Liver (tissue), 7 donors: ENCODE measurements at regions not wholly inside any gene's neighbourhood (a gene's known extent, or its start where the extent isn't known, plus 50 kb on each side); places are given as distances from the start of the nearest gene placed in this dataset.

Experiments
- DNase-seq: peaks from one replicate; pipeline ENCODE4 v3.0.0-alpha.2; 2017; ENCODE audit warnings: low spot score
- H3K27ac ChIP-seq, 2 donors: one replicate each; pipeline ENCODE4 v1.7.0; 2013; ENCODE audit warnings: inconsistent platforms in 2 of 2, low read length in 2 of 2, control low read depth in 1 of 2, low read depth in 1 of 2, mild to moderate bottlenecking in 1 of 2
- H3K27me3 ChIP-seq, 4 donors: one replicate each; pipeline versions ENCODE4 v1.6.1 to v1.7.0; 2013; ENCODE audit warnings: low read length in 3 of 4, inconsistent platforms in 1 of 4, mild to moderate bottlenecking in 1 of 4, moderate library complexity in 1 of 4; ENCODE audit not compliant: control insufficient read depth in 4 of 4, insufficient read depth in 4 of 4
- H3K36me3 ChIP-seq, 4 donors: one replicate each; pipeline versions ENCODE4 v1.6.1 to v1.7.0; 2013; ENCODE audit warnings: low read length in 3 of 4, mild to moderate bottlenecking in 3 of 4, low read depth in 1 of 4, moderate library complexity in 1 of 4; ENCODE audit not compliant: control insufficient read depth in 4 of 4, insufficient read depth in 3 of 4
- H3K4me1 ChIP-seq, 4 donors: one replicate each; pipeline versions ENCODE4 v1.6.1 to v1.7.0; 2013; ENCODE audit warnings: low read length in 3 of 4, mild to moderate bottlenecking in 3 of 4, moderate library complexity in 1 of 4; ENCODE audit not compliant: control insufficient read depth in 4 of 4, insufficient read depth in 4 of 4
- H3K4me3 ChIP-seq, 3 donors: one replicate each; pipeline versions ENCODE4 v1.6.1 to v1.7.0; 2013; ENCODE audit warnings: low read length in 3 of 3, control low read depth in 1 of 3, low read depth in 1 of 3, mild to moderate bottlenecking in 1 of 3
- H3K9ac ChIP-seq, 2 donors: one replicate each; pipeline ENCODE4 v1.7.0; 2013; ENCODE audit warnings: low read length in 2 of 2, mild to moderate bottlenecking in 2 of 2, moderate library complexity in 2 of 2, control low read depth in 1 of 2, low read depth in 1 of 2
- H3K9me3 ChIP-seq, 4 donors: one replicate each; pipeline versions ENCODE4 v1.6.1 to v1.7.0; 2013; ENCODE audit warnings: low read length in 3 of 4; ENCODE audit not compliant: control insufficient read depth in 4 of 4
- EGR1 ChIP-seq, 2 donors: IDR thresholded peaks; 2 replicates each; pipeline ENCODE4 v1.6.1; 2016 to 2018; ENCODE audit warnings: antibody characterized with exemption in 2 of 2, low read depth in 2 of 2
- FOXA2 ChIP-seq: IDR thresholded peaks from 2 replicates; pipeline ENCODE4 v1.6.1; 2016; ENCODE audit warnings: antibody characterized with exemption
- GABPA ChIP-seq, 2 donors: IDR thresholded peaks in 1 of 2; conservative IDR thresholded peaks in 1 of 2; 2 replicates each; pipeline ENCODE4 v1.6.1; 2016; ENCODE audit warnings: antibody characterized with exemption in 2 of 2, mild to moderate bottlenecking in 1 of 2, moderate library complexity in 1 of 2
- HNF4A ChIP-seq, 2 donors: conservative IDR thresholded peaks; 2 replicates each; pipeline ENCODE4 v1.6.1; 2016; ENCODE audit warnings: antibody characterized with exemption in 2 of 2, mild to moderate bottlenecking in 2 of 2
- HNF4G ChIP-seq: IDR thresholded peaks from 2 replicates; pipeline ENCODE4 v1.6.1; 2016; ENCODE audit warnings: antibody characterized with exemption
- JUND ChIP-seq, 2 donors: IDR thresholded peaks; 2 replicates each; pipeline ENCODE4 v1.6.1; 2016; ENCODE audit warnings: antibody characterized with exemption in 2 of 2
- MAX ChIP-seq: IDR thresholded peaks from 2 replicates; pipeline ENCODE4 v1.6.1; 2016; ENCODE audit warnings: antibody characterized with exemption
- NR2F2 ChIP-seq: IDR thresholded peaks from 2 replicates; pipeline ENCODE4 v1.6.1; 2016; ENCODE audit warnings: antibody characterized with exemption
- RAD21 ChIP-seq, 2 donors: IDR thresholded peaks; 2 replicates each; pipeline ENCODE4 v1.6.1; 2016; ENCODE audit warnings: antibody characterized with exemption in 2 of 2, mild to moderate bottlenecking in 2 of 2
- REST ChIP-seq: IDR thresholded peaks from 2 replicates; pipeline ENCODE4 v1.6.1; 2016; ENCODE audit warnings: antibody characterized with exemption, mild to moderate bottlenecking
- WGBS: extraction: QIAGEN DNeasy Blood & Tissue Kit; methylation state at CpG from one replicate; pipeline ENCODE4 v1.1.7; 2013; 5-methylcytosine and 5-hydroxymethylcytosine counted together
- TF ChIP-seq, protein P1 (sequence below): IDR thresholded peaks from 2 replicates; pipeline ENCODE4 v1.6.1; 2016; ENCODE audit warnings: antibody characterized with exemption
- donor health status: healthy.
- donor health status: healthy.
- donor health status: healthy.
- donor health status: healthy.

- Histone ChIP-seq H3K9me3 (no peaks in the 10 kb centered on the region), H3K36me3 (no peaks in the 10 kb centered on the region), H3K27me3 (no peaks in the 10 kb centered on the region), H3K4me3 (no peak overlapping the region), H3K9ac (no peak overlapping the region), H3K4me1 (no peaks in the 10 kb centered on the region), H3K27ac (no peak overlapping the region)
- TF ChIP-seq GABPA (IDR thresholded peaks at IDR 0.05 in 1 of 2, conservative IDR thresholded peaks at IDR 0.05 in 1 of 2) (no peak), NR2F2 (no peak), HNF4A (conservative IDR thresholded peaks at IDR 0.05) (no peak), HNF4G (no peak), JUND (IDR thresholded peaks at IDR 0.05) (no peak), EGR1 (IDR thresholded peaks at IDR 0.05; ENCODE audit: low read depth in 2 of 2) (no peak), MAX (no peak), FOXA2 (no peak), REST (no peak)
- TF ChIP-seq, protein P1, sequence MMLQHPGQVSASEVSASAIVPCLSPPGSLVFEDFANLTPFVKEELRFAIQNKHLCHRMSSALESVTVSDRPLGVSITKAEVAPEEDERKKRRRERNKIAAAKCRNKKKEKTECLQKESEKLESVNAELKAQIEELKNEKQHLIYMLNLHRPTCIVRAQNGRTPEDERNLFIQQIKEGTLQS: no peak
- WGBS: 47% methylated on average over 1 of the region's 1 CpG
- DNase-seq: no peak
Measured at GRCh38 chr2:163266772-163267171, 428.2 kb upstream of the KCNH7 start.

DNA sequence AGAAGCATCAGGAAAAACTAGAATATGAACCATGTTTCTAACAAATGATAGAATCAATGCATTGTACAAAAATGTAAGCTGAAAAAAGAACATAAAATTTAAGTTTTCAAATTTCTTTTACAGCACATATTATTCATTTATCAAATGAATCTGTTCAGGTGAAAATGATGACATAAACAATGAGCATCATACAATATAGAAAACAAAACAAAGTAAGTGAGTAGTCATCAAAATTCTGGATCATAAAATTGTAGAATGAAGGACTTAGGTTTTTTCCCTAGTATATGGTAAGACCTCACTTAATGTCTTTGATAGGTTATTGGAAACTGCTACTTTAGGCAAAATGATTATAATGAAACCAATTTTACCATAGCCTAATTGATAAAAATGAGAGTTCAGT, 427.0 kb upstream of the KCNH7 start:
- H3K4me3 ChIP-seq: no peak overlapping the region
- no peaks in the 10 kb centered on the region for H3K9me3 ChIP-seq
- H3K9ac ChIP-seq: no peak overlapping the region
- no peaks in the 10 kb centered on the region for H3K27me3 ChIP-seq
- no peaks in the 10 kb centered on the region for H3K36me3 ChIP-seq
- no peak overlapping the region for H3K27ac ChIP-seq
- no peaks in the 10 kb centered on the region for H3K4me1 ChIP-seq
- no peak for DNase-seq
- TF ChIP-seq, protein P1: no peak
- no peak for TF ChIP-seq MAX
- no peak for TF ChIP-seq HNF4A (conservative IDR thresholded peaks at IDR 0.05)
- no peak for TF ChIP-seq RAD21 (IDR thresholded peaks at IDR 0.05)
- TF ChIP-seq FOXA2: no peak
- TF ChIP-seq REST: no peak
